Glutamatergic neuron (in vitro differentiated cells): ENCODE measurements at regions not wholly inside any gene's neighbourhood (a gene's known extent, or its start where the extent isn't known, plus 50 kb on each side); places are given as distances from the start of the nearest gene placed in this dataset.

Experiments
- DNase-seq: peaks from one replicate; pipeline ENCODE4 v3.0.0; 2022
- H3K27ac Mint-ChIP-seq: one replicate; pipeline ENCODE4 v1.8.0; 2020; ENCODE audit warnings: mild to moderate bottlenecking, mixed read lengths, inconsistent platforms; ENCODE audit not compliant: unreplicated experiment
- H3K27me3 Mint-ChIP-seq: one replicate; pipeline ENCODE4 v1.8.0; 2020; ENCODE audit warnings: mild to moderate bottlenecking, moderate library complexity, mixed read lengths, inconsistent platforms; ENCODE audit not compliant: unreplicated experiment
- H3K36me3 Mint-ChIP-seq: one replicate; pipeline ENCODE4 v1.8.0; 2020; ENCODE audit warnings: mild to moderate bottlenecking, mixed read lengths, inconsistent platforms; ENCODE audit not compliant: unreplicated experiment
- H3K4me1 Mint-ChIP-seq: one replicate; pipeline ENCODE4 v1.8.0; 2020; ENCODE audit warnings: mild to moderate bottlenecking, low read depth, mixed read lengths, inconsistent platforms; ENCODE audit not compliant: unreplicated experiment
- H3K4me3 Mint-ChIP-seq: one replicate; pipeline ENCODE4 v1.8.0; 2020; ENCODE audit warnings: mild to moderate bottlenecking, mixed read lengths, inconsistent platforms; ENCODE audit not compliant: unreplicated experiment
- H3K9me3 Mint-ChIP-seq: one replicate; pipeline ENCODE4 v1.8.0; 2020; ENCODE audit warnings: mild to moderate bottlenecking, moderate library complexity, mixed read lengths, inconsistent platforms; ENCODE audit not compliant: unreplicated experiment
- CTCF ChIP-seq: fragments of 200-600 bp; sonication (generic); IDR thresholded peaks from one replicate; pipeline ENCODE4 v1.5.0; 2021; ENCODE audit not compliant: partially characterized antibody, unreplicated experiment

- no peak for TF ChIP-seq CTCF
- H3K9me3 Mint-ChIP-seq = no peaks in the 10 kb centered on the region
- no peak for DNase-seq
- H3K36me3 Mint-ChIP-seq = no peaks in the 10 kb centered on the region
- H3K4me1 Mint-ChIP-seq = no peaks in the 10 kb centered on the region
- no peaks in the 10 kb centered on the region for H3K27me3 Mint-ChIP-seq
- H3K4me3 Mint-ChIP-seq = no peak overlapping the region
- H3K27ac Mint-ChIP-seq = no peak overlapping the region
Measured at GRCh38 chr18:40447820-40448219, 1507.2 kb upstream of the PIK3C3 start.

GRCh38 chr18:40440088-40440487 is 1514.9 kb upstream of the PIK3C3 start:
- no peak for DNase-seq
- no peak for TF ChIP-seq CTCF
- H3K27ac Mint-ChIP-seq = no peak overlapping the region
- H3K4me1 Mint-ChIP-seq = no peaks in the 10 kb centered on the region
- H3K27me3 Mint-ChIP-seq = peaks cover 2% of the 10 kb centered on the region
- H3K4me3 Mint-ChIP-seq = no peak overlapping the region
- H3K9me3 Mint-ChIP-seq = no peaks in the 10 kb centered on the region
- H3K36me3 Mint-ChIP-seq = no peaks in the 10 kb centered on the region

GRCh38 chr18:40437517-40437916 is 1517.5 kb upstream of the PIK3C3 start:
- Mint-ChIP-seq H3K36me3 (no peaks in the 10 kb centered on the region), H3K9me3 (no peaks in the 10 kb centered on the region), H3K4me1 (no peaks in the 10 kb centered on the region), H3K27me3 (peaks cover 2% of the 10 kb centered on the region), H3K27ac (no peak overlapping the region), H3K4me3 (no peak overlapping the region)
- no peak for TF ChIP-seq CTCF
- DNase-seq = no peak

- Mint-ChIP-seq H3K36me3 (no peaks in the 10 kb centered on the region), H3K9me3 (no peaks in the 10 kb centered on the region), H3K27me3 (no peaks in the 10 kb centered on the region), H3K4me3 (no peak overlapping the region), H3K27ac (no peak overlapping the region), H3K4me1 (no peaks in the 10 kb centered on the region)
- DNase-seq = no peak
- no peak for TF ChIP-seq CTCF
Measured at GRCh38 chr18:40431071-40431985, 1523.7 kb upstream of the PIK3C3 start.

GRCh38 chr18:40423291-40423690 is 1531.7 kb upstream of the PIK3C3 start:
- no peak overlapping the region for H3K4me3 Mint-ChIP-seq
- no peak for DNase-seq
- H3K27ac Mint-ChIP-seq = no peak overlapping the region
- no peaks in the 10 kb centered on the region for H3K27me3 Mint-ChIP-seq
- no peak for TF ChIP-seq CTCF
- no peaks in the 10 kb centered on the region for H3K36me3 Mint-ChIP-seq
- H3K4me1 Mint-ChIP-seq = no peaks in the 10 kb centered on the region
- no peaks in the 10 kb centered on the region for H3K9me3 Mint-ChIP-seq
